NOMO-1 treated with dmso at 0.1 percent for 144 hours (cell line): ENCODE measurements at regions not wholly inside any gene's neighbourhood (a gene's known extent, or its start where the extent isn't known, plus 50 kb on each side); places are given as distances from the start of the nearest gene placed in this dataset.
A peak's percentile ranks its signal among the peaks of the same experiment; 100 is the strongest.

Source experiments
- DNase-seq: peaks from one replicate; lab custom pipeline; 2025; ENCODE audit not compliant: unreplicated experiment; lab: John Stamatoyannopoulos, UW

DNA sequence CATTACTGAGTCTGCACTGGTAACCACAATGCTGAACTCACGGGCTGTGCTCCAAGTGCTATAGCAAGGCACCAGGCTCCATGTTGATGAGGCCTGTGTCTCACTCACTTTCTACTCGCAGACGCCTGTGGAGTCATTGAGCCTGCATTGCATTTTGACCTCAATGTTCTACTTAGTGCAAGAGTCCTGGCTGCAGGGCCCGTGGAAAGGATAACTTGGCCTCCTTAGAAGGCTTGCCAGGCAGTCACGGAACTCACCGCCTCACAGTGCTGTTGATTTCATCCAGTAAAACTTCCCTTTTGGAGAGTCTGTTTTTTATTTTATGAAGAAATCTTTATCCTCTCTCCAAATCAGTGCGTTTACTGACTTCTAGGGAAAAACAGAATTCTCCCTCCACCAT, 290.4 kb downstream of the RNF144A start:
- DNase-seq, result no peak

DNA sequence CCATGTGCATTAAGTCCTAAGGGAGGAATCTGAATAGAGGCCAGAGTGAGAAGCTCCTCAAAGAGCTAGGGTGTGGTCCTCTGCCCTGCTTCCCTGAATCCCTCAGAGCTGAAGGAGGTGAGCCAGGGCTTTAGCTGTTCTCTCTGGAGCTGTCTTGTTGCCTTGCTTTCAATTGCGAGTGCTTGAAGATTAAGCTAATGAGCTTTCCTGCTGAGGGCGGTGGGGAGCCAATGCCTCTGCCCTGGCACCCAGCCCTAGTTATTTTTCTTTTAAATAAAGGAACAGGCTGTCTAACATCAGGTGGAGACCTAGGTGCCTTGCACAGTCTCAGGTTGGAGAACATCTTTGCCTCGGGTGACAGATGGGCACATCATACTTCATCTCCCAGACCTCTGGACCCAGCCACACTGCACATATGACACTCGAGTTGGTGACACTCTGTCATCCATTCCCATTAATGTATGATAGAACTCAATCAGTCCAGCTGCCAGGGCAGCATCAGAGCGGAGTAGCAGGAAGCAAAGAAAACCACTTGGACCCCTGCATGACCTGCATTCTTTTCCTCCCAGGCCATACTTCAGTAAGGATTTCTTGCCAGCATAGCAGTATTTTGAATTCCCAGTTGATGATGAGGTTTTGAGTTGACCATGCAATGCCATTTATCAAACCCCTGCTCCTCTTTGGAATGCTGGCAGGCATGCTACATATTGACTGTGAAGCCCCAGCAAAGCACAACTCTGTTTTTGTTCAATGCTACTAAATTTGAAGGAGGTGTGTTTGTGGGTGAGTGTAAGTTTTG, 292.7 kb downstream of the RNF144A start:
- no peak for DNase-seq

DNA sequence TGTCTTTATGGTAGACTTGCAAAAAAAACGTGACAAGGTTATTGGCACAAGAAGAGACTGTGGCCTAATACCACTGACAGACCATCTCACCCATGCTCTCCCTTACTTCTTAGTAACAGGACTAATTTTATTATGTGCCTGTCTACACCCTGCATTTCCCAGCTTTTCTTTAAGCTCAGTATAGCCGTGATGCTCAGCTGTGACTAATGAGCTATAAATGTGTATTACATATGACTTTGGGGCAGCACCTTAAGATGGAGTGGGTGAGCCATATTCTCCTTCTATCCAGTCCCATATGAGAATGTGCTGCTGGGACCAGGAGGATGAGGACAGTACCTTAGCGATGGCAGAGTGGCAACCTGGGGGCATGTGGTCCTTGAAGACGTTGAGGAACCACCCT, 293.5 kb downstream of the RNF144A start:
- DNase-seq, result no peak

DNA sequence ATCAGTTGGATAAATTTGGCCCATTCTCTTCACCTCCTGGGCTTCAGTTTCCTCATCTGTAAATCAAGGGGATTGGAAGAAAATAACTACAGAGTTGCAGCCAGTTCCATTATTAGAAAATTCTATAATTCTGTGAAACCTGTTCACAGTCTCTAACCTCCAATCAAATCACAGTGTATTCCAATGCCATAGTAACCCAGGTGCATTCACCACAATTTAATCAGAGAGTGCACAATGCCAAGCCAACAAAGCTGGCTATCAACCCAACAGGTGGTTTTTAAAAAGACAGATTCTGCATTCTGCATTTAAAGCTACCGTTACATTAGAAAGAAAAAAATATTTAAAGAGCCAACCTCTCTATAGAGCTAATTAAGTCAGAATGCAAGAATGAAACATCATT, 308.6 kb downstream of the RNF144A start:
- DNase-seq, result no peak

DNA sequence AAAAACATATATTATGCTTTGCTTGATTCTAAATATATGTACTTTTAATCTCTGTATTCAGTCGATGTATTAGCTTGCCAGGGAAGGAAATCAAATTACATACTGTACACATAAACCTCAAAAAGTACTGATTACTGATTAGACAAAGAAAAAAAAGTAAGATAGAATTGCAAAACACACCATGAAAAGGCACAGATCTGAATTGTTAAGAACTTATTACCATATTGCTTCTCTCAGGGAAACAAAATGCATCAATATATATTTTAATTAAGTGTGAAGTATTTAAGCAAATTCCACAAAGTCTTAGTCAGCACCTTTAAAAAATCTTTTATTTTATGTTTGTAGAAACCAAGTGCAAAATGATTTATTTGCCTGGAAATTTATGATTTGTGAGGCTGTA, 309.3 kb downstream of the RNF144A start:
- DNase-seq, result no peak

DNA sequence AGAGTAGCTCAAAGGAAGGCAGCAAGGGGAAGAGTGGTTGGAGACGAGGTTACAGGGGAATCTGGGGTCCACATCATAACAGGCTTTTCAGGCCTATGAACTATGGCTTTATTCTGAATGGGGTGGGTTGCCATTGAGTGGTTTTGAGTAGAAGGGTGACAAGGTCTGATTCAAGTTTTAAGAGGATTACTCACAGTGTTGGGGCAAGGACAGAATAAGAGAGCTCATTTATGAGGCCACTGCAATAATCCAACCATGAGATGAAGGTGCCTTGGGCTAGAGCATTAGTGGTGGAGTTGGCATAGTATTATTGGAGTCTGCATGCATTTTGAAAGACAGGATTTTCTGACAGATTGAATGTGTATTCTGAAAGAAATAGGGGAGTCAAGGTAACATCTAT, 315.9 kb downstream of the RNF144A start:
- DNase-seq, result no peak

DNA sequence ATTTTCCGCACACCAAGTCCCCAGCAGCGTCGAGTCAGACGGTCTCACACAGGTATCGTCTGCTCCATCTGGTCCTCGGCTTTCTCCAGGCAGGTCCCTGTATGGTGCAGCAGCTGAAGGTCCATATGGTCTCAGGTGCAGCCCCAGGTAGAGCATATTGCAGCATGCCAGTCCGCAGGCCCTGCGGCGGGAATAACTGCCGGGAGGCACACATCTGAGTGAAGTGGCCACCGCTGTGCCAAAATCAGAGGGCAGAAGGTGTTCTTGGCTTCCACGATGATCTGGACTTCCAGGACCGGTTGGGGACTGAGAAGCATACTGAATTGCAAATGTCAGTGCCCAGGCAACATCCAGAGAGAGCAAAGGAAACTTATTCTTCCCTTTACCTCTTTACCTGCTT, 320.3 kb downstream of the RNF144A start:
- DNase-seq, result no peak

DNA sequence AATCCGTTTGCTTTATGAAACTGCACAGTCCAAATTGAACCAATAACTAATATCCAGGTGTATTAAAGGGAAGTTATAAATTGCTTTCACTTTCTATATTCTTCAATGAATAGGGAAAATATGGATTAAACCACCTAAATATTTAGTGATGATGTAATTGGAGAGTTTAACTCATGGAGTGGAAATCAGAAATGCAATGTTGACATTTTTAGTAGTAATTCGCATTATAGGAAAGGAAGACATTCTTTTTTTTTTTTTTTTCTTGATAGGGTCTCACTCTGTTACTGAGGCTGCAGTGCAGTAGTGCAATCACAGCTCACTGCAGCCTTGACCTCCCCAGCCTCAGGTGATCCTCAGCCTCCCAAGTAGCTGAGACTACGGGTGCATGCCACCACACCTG, 321.9 kb downstream of the RNF144A start:
- no peak for DNase-seq

DNA sequence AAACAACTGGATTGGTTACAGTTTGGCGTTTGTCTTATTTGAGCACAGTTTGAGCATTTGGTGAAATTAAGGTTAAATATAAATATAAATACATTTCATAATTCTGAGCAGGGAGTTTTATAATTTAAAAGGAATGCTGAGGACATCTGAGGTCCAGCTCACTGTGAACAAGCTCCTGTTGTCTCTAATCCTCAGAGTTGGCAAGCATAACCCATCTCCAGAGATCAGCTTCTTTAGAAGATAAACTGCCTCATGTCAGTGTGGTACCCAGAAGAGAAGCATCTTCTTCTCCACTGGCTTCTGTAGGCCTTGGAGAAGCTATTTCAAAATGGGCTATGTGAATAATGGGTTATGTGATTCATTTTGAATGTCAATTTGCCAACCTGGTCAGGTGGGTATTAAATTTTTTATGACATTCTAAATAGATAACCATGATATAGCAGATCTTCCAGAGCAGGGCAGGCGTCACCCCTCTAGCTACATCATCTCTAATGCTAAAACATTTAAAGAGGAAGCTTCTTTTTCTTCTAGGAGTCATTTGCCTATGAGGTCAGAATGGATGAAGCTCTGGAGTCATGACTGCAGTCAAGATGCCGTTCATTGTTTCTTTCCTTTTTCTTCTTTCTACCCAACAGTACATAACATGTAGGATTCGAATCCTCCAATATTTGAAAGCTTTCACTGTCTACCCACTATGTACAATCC, 324.0 kb downstream of the RNF144A start:
- DNase-seq, result no peak

DNA sequence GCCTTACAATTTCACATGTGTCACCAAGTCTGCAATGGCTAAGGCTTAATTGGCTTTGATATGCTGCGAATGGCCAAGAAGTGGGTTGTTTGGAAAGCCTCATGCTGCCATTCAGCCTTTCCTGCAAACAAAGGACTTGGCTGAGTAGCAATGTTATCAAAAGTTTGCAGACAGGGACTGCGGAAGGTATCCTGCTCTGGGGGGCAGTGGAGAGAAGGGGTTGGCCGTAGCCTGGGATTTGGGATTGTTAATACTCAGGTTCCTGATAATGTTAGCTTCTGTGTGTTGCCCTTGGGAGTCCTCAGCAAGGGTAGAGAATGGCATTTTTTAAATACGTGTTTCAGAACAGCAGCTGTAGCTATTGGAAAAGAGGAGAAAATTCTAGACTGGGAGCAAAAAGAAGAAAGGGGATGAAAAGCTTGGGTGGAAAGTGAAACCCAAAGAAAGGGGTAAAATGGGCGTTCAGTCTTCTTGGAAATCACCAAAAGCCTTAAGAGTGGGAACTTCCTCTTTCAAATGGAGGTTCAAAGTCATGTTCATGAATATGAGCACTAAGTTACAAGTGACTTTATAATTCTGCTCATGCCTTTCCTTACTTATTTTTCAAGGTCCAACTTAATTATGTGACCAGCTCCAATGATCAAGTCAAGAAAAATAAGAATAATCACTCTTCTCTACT, 325.1 kb downstream of the RNF144A start:
- DNase-seq, result peak; percentile 12

DNA sequence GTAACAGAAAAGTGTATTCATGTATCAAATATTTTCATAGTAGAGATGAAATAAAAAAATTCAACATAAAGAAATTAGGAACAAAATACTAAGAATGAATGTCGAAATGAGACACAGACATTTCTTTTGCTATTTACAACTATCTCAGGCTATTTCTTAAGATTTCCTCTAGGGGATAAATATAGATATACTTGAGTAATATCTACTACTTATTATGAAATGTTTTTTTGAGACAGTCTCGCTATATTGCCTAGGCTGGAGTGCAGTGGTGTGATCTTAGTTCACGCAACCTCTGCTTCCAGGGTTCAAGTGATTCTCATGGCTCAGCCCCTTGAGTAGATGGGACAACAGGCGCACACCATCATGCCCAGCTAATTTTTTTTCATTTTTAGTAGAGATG, 326.1 kb downstream of the RNF144A start:
- DNase-seq, result peak; percentile 14

DNA sequence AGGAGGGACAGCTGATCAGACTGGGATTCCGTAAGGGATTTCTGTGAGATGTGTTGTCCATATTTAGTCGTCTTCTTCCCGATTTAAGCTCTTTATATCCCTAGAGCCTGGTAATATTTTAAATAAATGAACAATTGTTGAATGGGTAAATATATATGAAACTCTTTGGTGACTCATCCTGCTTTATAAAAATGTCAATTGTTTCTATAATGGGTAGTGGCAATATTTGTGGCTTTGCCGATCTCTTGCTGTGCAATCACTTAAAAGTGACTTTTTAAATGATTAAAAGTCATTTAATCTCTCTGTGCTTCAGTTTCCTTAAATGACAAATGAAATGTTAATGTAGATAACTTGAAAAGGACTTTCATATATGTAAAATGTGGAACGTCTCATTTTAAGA, 339.2 kb downstream of the RNF144A start:
- no peak for DNase-seq

DNA sequence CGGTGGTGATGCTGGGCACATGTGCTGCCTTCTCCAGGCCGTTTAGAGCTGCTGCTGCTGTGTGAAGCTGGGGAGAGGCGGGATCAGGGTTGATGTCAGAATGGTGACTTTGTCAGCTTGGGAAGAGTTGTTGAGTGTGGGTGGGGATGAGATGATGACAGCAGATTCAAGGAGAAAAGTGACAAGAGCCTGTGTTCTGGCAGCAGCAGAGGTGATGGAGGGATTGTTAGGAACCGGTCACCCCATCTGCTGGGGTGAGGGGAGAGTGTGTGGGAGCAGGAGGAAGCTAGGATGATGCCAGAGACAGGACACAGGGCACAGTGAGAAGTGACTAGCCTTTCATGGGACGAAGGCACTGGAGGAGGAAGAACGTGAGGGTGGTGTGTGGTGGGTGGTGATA, 345.5 kb downstream of the RNF144A start:
- DNase-seq, result no peak

DNA sequence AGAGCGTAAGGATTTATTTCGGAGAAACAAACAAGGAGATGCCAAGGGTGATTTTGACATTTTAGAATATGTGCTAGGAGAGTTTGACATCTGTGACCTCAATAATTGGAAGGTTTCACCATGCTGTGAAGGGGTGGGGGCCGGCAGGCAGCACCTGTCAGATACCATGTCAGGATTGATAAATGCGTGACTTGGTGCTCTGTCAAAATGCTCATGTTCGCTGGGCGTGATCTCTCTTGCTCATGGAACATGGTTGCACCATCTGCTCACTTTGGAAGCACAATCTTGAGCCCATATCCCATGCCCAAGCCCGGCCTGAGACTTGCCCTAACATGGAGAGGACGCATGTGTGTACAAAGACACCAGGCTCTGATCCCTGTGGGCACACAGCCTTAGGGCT, 347.6 kb downstream of the RNF144A start:
- no peak for DNase-seq

DNA sequence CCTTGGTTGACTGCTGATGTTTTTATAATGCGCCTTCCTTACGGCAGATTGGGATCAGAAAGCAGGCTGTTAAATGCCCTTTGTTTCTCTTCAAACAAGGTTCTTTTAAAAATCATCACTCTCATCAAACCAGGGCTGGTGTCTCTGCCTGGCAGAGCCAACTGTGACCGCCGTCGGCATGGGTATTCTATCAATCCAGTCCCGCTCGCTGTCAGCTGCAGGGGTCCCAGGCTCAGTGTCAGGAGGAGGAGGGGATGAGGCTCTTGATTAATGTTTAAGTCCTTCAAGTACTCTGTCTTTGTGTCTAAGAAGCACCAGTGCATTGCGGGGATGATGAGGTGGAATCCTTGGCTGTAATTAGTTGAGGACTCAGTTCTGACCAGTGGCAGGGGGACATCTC, 348.1 kb downstream of the RNF144A start:
- DNase-seq, result no peak

DNA sequence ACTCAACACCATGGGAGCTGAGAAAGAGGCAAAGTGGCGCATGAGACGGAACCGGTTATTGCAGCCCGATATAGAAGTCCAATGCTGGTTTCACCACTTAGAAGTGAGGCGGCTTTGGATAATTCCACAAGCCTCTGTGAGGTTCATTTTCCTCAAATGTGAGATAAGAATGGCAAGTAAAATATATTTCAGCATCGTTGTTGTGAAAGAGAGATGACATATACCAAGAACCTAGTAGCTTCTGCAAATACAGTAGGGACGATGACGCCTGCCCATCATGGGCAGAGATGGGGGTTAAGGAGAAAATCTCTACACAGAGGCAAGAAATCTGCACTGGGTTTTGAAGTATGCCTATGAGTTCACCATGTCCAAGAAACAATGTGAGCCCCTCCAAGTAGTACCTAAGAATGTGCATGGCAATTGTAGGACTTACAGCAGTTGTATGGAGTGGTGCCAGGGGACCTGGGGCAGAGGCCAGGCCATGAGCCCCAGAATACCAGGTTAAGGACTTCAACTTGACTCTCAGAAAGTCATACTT, 352.0 kb downstream of the RNF144A start:
- DNase-seq, result no peak

DNA sequence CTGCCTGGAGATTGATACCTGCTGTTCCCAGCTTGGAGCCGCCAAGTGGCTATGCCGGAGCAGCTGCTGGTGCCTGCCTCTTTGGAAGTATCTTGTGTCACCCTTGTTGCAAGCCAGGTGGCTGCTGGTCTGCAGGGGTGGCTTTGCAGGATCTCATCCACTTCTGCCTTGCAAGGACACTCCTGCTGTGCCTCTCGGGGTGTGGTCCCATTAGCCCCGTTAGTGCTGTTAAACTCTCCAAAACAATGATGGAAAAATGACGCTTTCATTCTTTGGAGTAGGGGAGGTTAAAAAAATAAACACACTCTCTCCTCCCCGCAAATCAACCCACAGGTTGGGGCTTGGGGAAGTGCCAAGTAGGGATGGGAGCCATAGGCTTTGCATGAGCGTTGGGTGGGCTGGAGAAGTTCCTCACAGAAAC, 352.8 kb downstream of the RNF144A start:
- no peak for DNase-seq

DNA sequence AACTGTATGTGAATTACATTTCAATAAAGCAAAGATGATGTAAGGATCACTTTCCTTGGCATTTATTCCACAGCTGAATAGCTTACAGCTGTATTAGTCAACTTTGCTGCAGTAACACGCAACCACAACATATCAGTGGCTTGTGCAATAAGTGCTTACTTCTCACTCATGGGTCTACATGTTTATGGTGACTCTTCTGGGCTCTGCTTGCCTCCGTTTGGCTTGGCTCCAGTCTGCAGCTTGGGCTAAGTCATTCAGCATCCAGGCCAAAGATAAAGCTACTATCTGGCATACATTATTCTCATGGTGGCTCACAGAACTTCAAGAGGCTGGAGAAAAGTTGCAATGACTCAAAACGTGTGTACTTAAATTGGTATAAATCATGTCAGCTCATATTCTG, 355.0 kb downstream of the RNF144A start:
- DNase-seq, result no peak

DNA sequence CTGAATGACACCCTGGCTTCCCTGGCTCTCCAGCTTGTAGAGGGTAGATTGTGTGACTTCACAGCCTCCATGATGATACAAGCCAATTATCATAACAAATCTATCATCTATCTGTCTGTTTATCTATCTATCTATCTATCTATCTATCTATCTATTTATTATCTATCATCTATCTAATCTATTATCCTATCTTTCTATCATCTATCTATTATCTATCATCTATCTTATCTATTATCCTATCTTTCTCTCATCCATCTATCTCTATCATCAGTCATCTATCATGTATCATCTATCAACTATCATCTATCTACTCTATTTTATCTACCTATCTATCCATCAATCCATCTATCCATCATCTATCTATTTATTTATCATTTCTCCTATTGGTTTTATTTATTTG, 361.8 kb downstream of the RNF144A start:
- DNase-seq, result no peak

DNA sequence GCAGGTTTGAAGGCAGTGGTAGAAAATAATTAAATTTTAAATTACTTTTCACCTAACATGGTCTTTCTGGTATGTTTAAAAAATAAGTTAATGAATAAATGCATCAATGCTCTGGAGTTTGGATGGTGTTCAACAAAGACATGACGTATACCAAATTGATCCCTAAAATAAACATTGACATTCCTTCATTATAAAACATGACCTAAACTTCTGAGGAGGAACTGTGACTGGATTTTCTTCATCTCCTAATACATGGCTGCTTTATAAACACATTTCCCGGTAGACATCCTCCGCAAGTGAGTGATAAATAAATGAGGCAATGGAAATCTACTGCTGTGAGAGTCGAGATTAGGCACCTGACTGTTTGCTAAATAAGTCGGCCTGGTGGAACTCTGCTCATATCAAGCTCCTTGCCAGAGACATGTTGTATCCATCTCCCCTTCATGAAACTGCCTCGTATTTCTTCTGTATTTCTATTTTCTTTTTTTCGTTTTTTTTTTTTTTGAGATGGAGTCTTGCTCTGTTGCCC, 362.3 kb downstream of the RNF144A start:
- DNase-seq, result no peak

DNA sequence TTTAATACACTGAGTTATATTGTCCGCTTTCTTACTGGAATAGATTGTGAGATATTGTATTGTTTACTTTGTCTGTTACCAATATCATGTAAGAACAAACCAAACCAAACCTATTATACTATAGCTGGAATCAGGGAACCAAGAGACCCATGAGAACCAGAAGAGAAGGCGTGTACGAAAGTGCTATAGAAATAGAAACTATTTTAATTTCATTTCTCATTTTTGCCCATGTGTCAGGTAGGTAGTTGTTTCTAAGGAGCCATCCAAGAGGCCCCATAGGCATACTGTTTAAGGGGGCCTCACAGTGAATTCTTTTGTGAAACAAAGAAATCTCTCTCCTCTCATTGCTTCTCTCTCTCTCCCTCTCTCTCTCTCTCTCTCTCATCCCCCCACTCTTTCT, 363.6 kb downstream of the RNF144A start:
- no peak for DNase-seq
